HG03196 (cell line): ENCODE measurements at regions not wholly inside any gene's neighbourhood (a gene's known extent, or its start where the extent isn't known, plus 50 kb on each side); places are given as distances from the start of the nearest gene placed in this dataset.

Experiments used
- ATAC-seq: cut with Tn5 transposase; IDR thresholded peaks from one replicate; pipeline ENCODE4 v1.9.1; 2021; ENCODE audit not compliant: unreplicated experiment

DNA sequence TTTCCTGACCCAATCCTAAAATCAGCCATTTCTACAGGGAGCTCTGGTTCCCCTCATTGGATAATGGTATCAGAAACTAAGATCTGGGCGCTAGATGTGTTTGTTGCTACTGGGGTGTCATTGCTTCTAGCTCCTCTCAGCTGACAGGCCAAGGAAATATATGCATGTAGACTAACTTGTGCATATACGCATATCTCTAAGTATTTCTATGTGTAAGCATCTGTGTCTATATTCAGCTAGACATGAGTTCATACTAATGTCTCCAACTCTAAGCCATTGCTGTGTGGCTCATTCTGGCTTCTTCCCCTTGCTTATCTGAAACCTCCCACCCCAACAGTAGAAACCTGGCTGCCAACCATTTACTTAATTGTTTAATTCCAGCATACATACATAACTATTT lies 130.3 kb upstream of the MAGI3 start:
- ATAC-seq, result no peak

DNA sequence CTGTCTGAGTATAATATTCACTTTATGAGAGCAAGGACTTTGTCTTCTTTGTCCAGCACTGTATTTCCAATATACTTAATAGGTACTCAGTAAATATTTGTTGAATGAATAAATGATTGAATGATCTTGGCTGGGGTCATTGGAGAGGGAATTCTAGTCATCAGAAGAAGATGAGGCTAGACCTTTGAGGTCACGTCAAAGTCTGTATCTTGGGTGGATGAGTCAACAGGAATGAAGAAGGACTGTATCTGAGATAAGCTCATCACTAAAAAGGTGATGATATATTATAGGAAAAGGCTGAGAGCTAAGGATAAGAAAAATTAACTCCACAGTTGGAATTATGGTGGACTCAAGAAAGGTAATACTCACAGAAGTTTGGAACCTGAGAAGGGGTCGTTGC lies 125.1 kb upstream of the MAGI3 start:
- ATAC-seq, result no peak

DNA sequence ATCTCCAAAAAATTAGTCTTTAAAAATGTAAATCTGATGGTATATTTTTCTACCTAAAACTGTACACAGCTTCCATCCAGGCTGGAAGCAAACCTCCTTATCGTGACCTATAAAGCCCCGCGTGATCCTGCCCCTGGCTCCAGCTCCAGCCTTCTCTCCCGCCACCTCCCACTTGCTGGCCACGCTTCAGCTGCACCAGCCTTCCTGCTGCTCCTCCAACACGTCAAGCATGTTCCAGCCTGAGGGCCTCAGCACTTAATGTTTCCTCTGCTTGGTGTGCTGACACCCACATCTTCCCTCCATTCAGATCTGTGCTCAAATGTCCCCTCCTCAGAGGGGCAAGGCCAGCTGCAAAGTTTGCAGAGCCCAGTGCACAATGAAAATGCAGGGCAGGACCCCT lies 123.5 kb upstream of the MAGI3 start:
- ATAC-seq, result no peak

DNA sequence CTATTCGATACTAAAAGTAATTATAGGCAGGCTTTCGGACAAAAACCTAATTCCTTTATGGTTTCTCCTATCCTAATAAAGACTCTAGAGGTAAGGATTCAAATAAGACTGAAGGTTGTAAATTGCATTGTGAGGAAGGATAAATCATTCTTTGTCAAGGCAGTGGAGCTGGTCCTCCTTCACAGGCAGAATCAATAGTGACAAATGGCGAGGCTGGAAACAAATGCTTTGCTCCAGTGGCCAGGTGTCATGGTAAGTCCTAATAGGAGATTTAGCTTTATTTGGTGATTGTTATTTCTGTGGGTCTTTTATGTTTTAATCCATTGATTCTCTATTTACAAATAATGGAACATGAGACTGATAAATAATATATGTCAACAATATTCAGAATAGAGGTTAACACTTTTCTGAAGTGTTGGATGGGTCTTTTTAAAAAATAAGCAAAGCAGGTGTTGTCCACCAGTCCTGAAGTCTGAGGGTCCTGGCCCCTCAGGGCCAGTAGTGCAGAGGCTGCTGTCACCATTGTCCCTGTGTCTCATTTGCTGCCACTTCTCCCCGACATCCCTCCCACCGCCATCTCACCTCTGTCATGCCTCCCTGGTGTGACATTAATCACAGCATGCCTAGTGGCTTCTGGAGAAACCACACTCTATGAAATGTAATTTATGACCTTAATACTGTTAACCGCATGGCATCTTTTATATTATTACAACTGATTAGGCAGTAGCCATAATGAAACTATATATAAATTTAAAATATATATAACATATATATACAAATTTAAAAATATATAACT lies 120.9 kb upstream of the MAGI3 start:
- ATAC-seq, result no peak

DNA sequence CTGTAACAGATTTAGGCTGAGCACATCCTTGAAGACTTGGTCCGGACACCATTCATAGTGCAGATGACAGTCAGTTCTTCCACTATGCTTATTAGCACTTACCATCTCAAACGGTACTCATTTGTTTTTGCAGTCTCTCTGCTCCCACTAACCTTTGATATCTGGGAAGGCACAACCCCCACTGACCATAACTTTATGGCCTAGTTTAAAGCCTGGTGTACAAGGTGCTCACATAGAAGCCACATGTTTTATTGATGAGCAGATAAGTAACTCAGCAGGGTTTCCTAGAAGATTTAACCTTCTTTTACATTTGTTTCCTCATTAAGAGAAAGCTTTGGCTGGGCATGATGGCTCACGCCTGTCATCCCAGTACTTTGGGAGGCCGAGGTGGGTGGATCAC lies 119.3 kb upstream of the MAGI3 start:
- no peak for ATAC-seq

DNA sequence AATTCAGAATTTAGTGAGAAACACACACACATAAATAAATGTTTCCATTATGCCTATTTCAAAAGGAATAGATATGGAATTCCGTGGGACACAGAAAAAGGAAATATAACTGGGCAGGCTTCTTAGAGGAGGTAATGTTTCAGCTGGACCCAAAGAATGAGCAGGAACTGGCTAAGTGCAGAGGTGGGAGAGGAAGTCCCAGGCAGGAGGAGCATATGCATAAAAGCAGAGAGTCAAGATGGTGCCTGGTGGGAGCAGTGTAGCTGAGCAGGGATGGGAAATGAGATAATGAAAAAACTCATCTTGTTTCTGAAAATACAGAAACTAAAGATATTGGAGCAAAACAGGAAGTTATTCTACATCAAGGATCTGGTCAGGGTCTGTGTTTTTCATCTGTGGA lies 115.2 kb upstream of the MAGI3 start:
- ATAC-seq, result no peak

DNA sequence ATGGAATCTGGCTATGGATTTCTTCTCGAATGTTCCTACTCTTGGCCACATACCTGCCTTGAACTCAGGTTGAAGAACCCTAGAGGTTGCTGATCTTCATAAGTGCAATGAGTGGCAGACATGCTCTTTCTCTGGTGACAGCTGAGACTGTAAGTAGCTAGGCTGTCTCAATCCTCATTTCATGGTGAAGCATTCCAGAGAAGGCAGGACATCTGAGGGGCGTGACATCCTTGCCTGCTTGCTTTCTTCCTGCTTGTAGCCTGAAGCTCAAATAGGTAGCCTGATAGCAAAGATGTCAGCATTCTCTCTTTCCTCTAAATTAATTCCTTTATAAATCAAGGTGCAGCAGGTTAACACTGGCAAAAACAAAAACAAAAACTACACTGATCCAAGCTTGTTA lies 114.6 kb upstream of the MAGI3 start:
- no peak for ATAC-seq

DNA sequence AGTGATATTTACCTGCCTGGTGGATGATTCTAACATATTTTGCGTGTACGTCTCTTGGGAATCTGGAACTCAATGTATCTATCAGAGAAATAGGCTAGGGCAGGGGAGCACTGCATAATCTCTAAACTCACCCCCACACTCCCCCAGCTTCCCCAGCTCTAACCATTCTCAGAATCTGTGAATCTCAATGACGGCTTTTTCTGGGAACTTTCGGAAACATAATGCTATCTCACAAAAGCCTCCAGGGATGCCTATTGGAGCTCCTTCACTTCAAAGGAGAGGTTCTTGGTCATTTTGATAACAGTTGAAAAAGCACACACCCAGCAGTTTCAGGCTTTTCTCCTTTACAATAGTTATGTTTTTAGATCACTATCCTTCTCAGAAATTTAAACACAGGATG lies 113.8 kb upstream of the MAGI3 start:
- ATAC-seq, result no peak

DNA sequence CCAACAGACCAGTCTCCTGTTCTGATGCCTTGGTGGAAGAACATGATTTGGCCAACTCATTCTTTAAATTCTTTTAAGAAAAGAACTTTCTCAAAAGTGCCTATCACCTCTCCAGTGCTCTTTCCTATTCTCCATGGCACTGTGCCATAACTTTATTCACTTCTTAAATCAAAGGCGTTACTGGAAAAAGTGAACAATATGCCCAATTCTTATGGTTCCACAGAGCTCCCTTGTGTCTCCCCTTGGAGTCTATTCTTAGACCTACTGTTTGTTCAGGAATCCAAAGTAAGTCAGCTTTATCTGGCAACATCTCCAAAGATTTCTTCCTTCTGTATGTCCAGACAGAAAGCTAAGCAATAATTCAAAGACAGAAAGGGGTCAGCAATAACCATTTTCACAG lies 111.9 kb upstream of the MAGI3 start:
- no peak for ATAC-seq

DNA sequence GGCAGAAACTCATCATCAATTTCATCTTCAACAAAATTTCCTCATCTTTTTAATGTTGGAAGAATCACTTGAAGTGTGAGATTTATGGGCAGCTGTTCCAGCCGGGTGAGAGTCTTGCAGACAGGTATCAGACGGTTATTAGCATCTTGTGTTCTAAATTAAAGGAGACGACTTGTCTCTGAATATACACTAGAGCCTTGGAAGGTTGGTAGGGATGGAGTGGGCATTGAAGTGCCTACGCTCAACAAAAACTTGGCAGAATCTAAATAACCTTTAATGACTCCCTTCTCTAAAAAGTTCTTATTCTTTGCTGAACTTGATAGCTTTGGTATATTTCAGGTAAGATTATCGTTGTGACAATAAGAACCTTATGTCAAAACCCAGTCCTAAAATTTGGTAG lies 111.5 kb upstream of the MAGI3 start:
- ATAC-seq, result no peak

DNA sequence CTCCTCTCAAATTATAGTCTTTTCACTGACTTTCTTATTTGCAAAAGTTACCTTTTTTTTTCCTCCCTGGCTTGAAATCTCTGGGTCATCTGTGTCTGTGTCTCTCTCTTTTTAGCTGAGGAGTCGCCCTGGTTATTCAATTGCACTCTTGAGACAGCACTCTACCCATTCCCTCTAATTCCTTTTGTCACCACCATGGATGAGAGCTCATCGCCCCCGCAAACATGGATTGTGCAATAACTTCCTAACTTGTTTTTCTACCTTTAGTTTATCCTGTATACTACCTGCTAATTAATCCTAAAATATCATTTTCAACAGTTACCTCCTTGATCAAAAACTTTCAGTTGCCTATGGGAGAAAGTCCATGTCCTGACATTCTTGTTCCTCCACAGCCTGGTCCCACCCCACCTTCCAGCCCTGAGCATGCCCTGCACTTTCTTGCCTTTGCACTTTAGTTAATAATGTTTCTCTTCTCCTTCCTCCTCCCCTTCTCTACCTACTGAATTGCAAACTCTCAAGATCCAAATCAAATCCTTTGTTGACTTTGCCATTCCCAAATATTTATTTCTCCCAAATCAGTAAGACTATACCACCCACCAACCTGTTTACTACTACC lies 110.4 kb upstream of the MAGI3 start:
- ATAC-seq, result no peak

DNA sequence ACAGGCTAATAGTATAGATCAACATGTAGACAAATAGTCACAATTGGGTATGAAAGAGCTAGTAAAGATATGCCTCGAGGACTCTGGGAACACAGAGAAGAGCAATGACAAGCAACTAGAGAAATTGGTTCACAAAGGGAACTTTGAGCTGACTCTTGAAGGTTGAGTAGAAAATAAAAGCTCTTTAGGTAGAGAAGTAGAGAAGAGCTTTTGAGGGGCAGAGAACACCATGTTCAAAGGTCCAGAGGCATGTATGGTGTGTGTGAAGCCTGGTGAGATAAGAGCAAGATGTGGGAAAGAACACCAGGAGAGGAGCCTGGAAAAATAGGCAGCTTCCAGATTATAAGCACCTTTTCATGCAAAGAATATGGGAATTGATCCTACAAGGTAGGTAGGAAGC lies 109.7 kb upstream of the MAGI3 start:
- ATAC-seq, result no peak

DNA sequence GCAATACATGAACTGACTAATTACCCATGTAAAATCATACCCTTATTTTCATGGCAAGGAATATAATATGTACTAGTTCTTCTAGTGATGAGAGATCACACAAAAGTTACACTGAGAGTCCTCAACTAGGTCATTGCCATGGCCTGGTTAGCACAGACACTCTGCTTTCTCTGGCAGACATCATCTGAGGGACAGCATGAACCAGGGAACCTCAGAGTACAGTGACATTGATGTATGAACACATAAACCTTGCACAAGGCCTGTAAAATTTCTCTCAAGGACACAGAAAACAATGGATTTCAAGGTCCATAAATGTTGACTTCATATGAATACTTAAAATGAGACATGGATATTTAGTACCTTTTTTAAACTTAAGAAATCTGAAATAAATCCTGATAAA lies 108.8 kb upstream of the MAGI3 start:
- no peak for ATAC-seq

DNA sequence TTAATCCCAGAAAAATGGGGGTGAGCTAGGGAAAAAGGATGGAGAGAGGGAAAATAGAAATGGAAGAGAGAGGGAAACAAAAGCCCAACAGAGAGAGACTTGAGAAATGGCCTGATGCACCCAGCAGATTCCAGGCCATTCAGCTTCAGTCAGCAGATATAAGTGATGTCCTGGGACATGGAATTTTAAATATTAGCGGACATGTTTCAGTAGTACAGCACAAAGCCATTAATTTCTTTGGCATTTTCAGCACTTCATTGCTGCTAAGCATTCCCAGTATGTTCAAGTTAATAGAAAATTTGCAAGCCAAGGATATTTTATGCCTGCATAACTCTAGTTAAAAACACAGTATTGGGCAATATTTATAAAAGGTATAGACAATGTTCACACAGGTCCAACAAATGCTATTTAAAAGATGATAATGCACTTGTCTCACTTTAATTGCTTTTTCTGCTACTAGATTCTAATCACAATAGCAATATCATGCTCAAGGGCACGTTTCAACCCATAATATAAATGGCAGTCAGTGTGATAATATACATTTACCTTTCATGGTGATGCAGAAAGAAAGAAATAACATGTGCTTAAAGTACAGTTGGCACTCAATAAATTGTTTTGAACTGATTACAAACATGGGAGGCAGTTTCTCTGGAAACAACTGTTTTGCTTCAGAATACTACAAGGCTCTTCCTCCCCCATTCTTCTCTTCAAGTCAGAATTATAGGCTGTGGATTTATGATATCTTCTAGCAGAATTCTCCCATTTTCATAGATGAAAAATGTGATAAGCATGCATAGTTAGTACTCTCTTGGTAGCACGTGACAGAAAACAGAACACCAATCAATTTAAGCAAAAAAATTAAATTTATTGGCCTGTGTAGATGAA lies 108.1 kb upstream of the MAGI3 start:
- ATAC-seq, result no peak

DNA sequence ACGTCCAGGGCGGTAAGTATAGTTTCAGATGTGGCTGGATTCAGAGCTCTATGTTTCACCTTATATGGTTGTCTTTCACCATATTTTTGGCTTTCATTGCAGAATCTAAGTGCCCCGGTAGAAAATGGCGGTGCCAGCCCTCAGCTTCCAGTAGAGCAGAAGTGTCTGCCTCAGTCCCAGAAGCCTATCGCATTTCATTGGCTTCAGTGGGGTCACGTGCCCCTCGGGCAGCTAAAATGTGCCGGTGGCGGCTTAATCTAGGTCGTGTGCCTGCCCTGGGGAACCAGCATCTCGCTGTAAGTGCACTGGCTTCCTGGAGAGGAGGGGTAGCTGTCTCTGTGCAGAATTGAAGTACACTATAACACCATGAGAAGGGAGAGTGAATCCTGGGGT lies 107.4 kb upstream of the MAGI3 start:
- no peak for ATAC-seq

DNA sequence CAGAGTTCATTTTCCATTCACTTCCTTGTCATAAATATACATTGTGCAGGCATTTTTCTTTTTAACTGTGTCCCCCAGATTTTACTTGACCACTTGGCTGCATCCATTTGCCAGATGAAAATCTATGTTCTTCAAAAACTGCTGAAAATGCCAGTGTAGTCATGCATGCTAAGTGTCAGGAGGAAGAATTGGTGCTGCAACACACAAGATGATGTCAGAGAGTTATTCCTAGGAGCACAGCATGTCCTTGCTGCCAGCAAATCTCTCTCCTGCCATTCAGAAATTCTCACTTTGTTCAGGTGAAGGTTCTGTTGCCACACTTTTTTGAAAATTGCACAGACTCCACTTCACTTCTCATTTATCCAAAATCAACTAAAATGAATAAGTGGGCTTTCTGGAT lies 106.4 kb upstream of the MAGI3 start:
- no peak for ATAC-seq

DNA sequence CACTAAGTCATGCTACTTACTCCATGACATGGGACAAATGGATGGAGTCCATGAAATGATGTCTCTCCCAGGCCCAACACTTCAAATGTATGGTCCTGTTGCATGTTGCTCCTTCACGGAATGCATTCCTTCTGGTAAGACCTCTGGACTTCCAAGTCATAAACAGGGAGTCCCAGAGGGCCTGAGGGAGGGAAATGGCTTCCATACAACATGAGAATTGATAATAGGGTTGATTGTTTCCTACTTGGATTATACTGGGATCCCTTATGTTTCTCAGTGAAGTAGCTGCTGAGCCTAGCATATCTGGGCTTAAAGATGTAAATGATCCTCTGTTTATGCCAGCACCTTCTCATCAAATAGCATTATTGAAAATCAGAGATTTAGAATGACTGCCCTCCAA lies 104.2 kb upstream of the MAGI3 start:
- ATAC-seq, result no peak

DNA sequence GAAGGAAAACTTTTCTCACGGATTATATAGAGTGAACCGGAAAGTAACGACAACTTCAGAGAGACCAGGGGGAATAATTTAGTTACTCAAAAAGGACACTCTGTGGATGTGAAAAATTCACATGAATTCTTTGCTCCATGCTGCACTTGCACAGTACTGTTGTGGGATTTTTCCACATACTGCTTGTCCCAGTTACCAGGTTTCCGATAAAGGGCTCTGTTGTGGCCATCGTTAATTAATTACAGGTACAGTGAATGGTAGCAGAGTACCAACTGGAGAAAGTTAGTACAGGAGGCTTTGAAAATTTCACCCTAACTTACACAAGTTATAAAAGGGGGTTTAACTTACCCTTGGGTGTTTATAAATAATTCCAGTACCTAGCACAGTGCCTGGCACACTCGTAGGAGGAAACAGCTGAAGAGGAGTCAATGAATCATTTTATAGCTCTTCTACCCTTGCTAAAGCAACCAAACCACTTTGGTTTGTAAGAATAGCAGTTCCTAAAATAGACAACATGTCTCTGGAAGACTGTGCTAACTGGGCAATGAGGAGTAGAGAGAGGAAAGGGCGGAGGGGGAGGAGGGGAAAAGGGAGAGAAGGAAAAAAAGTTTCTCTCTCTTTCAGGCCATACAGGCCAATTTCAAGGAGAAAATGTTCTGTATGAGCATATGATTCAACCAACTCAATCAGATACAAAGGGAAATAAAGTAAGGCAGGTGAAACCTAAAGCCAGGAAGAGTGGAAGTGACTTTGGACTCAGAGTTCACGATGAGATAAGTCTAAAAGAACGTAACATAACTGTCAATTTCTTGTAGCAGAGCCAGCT lies 98.3 kb upstream of the MAGI3 start:
- no peak for ATAC-seq

DNA sequence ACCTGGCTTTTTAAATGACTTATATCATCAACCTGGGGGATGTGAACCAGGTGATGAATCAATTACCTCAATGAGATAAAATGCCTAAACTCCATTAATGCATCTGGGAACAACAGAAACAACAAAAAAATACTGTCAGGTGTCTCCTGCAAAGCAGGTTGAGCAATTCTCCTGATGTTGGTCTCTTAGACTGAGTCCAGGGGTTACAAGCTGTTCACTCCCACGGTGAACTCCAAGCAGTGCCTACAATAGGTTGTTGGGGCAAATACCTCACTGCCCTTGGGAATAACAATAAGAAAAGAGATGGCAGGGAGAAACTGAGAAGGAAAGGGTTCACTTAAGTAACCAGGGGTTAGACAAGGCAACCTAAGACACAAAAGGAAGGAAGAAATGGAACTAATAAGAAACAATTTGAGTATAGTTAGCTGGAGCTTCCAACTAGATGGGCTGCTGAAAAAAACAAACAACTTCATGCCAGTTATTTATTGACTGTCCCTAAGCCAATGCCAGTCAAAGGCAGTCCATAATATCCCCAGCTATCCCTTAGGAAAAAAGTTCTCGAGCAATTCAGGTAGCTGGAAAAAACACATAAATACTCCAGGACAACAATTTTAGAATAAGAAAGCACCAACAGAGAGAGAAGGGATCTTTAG lies 97.6 kb upstream of the MAGI3 start:
- no peak for ATAC-seq

DNA sequence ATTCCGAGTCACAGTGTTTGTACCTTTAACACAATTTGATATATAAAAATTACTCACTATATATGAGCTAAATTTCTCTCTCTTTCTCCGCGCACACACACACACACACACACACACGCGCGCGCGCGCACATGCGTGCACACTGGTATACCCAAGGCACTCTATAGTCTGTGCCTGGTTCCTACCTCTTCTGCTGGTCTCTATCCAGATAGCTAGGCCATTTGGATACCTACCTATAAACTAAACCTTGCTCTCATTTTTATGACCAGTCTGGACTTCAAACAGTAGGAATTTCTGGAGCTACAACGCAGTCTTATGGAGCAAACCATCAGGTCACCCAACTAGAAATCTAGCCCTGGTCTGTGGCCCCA lies 97.1 kb upstream of the MAGI3 start:
- no peak for ATAC-seq

DNA sequence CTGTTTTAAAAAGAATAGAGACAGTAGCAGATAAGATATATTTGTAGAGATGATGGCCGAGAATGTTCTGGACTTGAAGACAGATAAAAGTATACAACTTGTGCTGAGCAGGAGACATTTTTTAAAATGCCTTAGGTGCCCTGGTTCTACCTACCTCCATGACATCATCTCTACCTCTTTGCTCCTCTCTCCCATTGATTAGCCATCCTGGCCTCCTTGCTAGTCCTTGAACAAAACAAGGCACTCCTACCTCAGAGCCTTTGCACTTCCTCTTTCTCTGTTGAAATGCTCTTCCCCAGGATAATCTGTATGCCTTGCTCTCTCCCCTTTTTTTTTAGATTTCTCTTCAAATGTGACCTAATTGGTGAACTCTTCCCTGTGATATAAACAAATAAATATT lies 92.6 kb upstream of the MAGI3 start:
- ATAC-seq, result no peak
